ENCODE measurements at regions not wholly inside any gene's neighbourhood (a gene's known extent, or its start where the extent isn't known, plus 50 kb on each side); places are given as distances from the start of the nearest gene placed in this dataset.

DNA sequence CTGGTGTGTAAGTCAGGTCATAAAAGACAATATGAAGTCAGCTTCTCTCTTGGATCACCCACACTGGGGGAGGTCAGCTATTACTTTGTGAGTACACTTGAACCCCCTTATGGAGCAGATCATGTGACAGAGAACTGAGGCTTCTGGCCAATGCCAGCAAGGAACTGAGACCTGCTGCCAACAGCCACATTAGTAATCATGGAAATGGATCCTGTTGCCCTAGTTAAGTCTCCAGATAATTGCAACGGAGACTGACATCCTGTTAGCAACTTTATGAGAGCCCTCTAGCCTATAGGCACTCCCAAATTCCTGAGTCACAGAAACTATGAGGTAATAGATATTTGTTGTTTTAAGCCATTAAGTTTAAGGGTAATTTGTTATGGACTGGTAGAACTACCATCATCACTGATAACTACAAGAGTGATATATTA is 110.4 kb upstream of the GMNC start:
- TF ChIP-seq CTCF (IDR thresholded peaks at IDR 0.05), result no peak
- no peak for TF ChIP-seq POLR2A (IDR thresholded peaks at IDR 0.05)

Data from thyroid gland (tissue), 4 donors.